ENCODE measurements at regions not wholly inside any gene's neighbourhood (a gene's known extent, or its start where the extent isn't known, plus 50 kb on each side); places are given as distances from the start of the nearest gene placed in this dataset.

DNA sequence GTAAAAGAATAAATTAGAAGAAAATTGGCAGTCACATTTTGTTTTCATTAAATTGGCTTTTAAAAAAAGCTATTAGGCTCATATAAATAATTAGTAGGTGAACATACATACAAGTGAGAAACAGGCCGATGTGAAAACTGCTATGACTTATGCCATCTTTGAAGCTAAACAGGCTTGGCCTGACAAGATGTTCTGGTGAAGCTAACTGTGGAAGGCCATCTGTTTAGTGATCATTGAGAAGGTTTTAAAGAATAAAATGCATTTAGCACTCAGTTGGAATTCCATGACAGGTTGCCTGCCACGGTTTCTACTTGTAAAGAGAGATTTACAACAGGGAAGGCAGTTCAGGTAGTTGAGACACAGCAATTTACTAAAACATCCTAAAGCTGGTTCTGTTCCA is 264.0 kb upstream of the AGTR1 start:
- Histone ChIP-seq H3K79me2 (ENCODE audit: insufficient read depth, low read length) (no peaks in the 10 kb centered on the region), H3K27ac (ENCODE audit: low read depth, low read length) (no peak overlapping the region), H4K20me1 (ENCODE audit: low read depth, low read length) (no peaks in the 10 kb centered on the region), H3K36me3 (ENCODE audit: low read length) (no peaks in the 10 kb centered on the region), H3K4me2 (ENCODE audit: low read depth, low read length, poor library complexity, severe bottlenecking) (no peak overlapping the region), H3K9ac (ENCODE audit: low read length) (no peak overlapping the region), H3K9me3 (ENCODE audit: insufficient read depth, low read length) (no peaks in the 10 kb centered on the region), H3K27me3 (ENCODE audit: low read length) (no peaks in the 10 kb centered on the region), H3K4me3 (ENCODE audit: insufficient read depth, low read length, poor library complexity, severe bottlenecking) (no peak overlapping the region), H3K9me2 (replicated peaks; ENCODE audit: insufficient read depth, low read length) (no peaks in the 10 kb centered on the region), H2AFZ (ENCODE audit: low read depth, low read length, severe bottlenecking) (no peak overlapping the region), H3F3A (ENCODE audit: insufficient read depth) (no peaks in the 10 kb centered on the region)
- TF ChIP-seq, protein P1, sequence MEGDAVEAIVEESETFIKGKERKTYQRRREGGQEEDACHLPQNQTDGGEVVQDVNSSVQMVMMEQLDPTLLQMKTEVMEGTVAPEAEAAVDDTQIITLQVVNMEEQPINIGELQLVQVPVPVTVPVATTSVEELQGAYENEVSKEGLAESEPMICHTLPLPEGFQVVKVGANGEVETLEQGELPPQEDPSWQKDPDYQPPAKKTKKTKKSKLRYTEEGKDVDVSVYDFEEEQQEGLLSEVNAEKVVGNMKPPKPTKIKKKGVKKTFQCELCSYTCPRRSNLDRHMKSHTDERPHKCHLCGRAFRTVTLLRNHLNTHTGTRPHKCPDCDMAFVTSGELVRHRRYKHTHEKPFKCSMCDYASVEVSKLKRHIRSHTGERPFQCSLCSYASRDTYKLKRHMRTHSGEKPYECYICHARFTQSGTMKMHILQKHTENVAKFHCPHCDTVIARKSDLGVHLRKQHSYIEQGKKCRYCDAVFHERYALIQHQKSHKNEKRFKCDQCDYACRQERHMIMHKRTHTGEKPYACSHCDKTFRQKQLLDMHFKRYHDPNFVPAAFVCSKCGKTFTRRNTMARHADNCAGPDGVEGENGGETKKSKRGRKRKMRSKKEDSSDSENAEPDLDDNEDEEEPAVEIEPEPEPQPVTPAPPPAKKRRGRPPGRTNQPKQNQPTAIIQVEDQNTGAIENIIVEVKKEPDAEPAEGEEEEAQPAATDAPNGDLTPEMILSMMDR (IDR thresholded peaks at IDR 0.05; ENCODE audit: insufficient read depth, low read length, poor library complexity, severe bottlenecking): no peak
- TF ChIP-seq EZH2phosphoT487 (conservative IDR thresholded peaks at IDR 0.05; ENCODE audit: low read length): no peak

DNA sequence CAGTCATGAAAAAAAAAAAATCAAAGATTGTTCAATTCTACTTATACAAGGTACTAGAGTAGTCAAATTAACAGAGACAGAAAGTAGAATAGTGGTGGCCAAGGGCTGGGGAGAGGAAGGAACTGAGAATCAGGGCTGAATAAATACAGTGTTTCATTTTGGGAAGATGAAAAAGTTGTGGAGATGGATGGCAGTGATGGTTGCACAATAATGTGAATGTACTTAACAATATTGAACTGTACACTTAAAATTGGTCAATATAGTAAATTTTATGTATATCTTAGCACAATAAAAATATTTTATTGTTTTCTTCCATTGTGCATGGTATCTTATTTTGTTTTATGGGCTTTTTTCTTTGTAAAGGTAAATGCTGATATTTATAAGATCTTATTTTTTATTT is 262.2 kb upstream of the AGTR1 start:
- H3K9me2 ChIP-seq (replicated peaks; ENCODE audit: insufficient read depth, low read length): no peaks in the 10 kb centered on the region
- no peak overlapping the region for H3K4me2 ChIP-seq (ENCODE audit: low read depth, low read length, poor library complexity, severe bottlenecking)
- no peak overlapping the region for H2AFZ ChIP-seq (ENCODE audit: low read depth, low read length, severe bottlenecking)
- no peaks in the 10 kb centered on the region for H3K9me3 ChIP-seq (ENCODE audit: insufficient read depth, low read length)
- H3K27ac ChIP-seq (ENCODE audit: low read depth, low read length): no peak overlapping the region
- H3K4me3 ChIP-seq (ENCODE audit: insufficient read depth, low read length, poor library complexity, severe bottlenecking): no peak overlapping the region
- TF ChIP-seq, protein P1 (IDR thresholded peaks at IDR 0.05; ENCODE audit: insufficient read depth, low read length, poor library complexity, severe bottlenecking): no peak
- no peak for TF ChIP-seq EZH2phosphoT487 (conservative IDR thresholded peaks at IDR 0.05; ENCODE audit: low read length)
- H4K20me1 ChIP-seq (ENCODE audit: low read depth, low read length): no peaks in the 10 kb centered on the region
- H3F3A ChIP-seq (ENCODE audit: insufficient read depth): no peaks in the 10 kb centered on the region
- no peaks in the 10 kb centered on the region for H3K27me3 ChIP-seq (ENCODE audit: low read length)
- H3K9ac ChIP-seq (ENCODE audit: low read length): no peak overlapping the region
- H3K79me2 ChIP-seq (ENCODE audit: insufficient read depth, low read length): no peaks in the 10 kb centered on the region
- no peaks in the 10 kb centered on the region for H3K36me3 ChIP-seq (ENCODE audit: low read length)

DNA sequence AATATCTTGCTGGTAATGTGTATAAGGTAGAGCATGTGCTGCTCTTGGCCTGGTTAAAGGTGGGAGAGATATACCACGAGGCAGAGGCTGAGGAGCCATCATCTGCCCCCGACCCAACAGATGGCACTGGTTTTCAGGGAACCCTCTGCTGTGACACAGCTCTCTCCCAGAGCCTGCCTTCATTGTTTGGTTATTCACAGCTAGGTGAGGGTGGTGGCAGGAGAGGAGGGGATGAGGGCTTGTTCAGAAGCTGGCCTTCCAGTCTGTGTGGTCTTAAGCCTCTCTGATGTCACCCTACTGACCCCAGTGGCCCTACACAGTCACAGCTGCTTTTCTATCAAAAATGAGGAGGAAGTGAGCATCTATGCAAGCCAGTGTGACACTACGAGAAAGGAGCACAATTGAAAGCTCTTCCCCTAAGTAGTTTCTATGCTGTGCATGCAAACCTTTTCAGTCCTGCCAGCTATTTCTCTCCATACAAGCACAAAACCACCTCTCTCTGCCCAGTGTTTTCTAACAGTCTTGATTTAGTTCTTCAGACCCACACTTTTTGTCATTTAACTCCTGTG is 258.4 kb upstream of the AGTR1 start:
- Histone ChIP-seq H3K9me2 (replicated peaks; ENCODE audit: insufficient read depth, low read length) (no peaks in the 10 kb centered on the region), H3K27me3 (ENCODE audit: low read length) (no peaks in the 10 kb centered on the region), H3K9me3 (ENCODE audit: insufficient read depth, low read length) (no peaks in the 10 kb centered on the region), H3K4me3 (ENCODE audit: insufficient read depth, low read length, poor library complexity, severe bottlenecking) (no peak overlapping the region), H2AFZ (ENCODE audit: low read depth, low read length, severe bottlenecking) (no peak overlapping the region), H3K79me2 (ENCODE audit: insufficient read depth, low read length) (no peaks in the 10 kb centered on the region), H3K27ac (ENCODE audit: low read depth, low read length) (no peak overlapping the region), H3F3A (ENCODE audit: insufficient read depth) (no peaks in the 10 kb centered on the region), H3K36me3 (ENCODE audit: low read length) (no peaks in the 10 kb centered on the region), H4K20me1 (ENCODE audit: low read depth, low read length) (no peaks in the 10 kb centered on the region), H3K9ac (ENCODE audit: low read length) (no peak overlapping the region), H3K4me2 (ENCODE audit: low read depth, low read length, poor library complexity, severe bottlenecking) (no peak overlapping the region)
- TF ChIP-seq, protein P1 (IDR thresholded peaks at IDR 0.05; ENCODE audit: insufficient read depth, low read length, poor library complexity, severe bottlenecking): no peak
- no peak for TF ChIP-seq EZH2phosphoT487 (conservative IDR thresholded peaks at IDR 0.05; ENCODE audit: low read length)
